H9 (cell line): ENCODE measurements at regions not wholly inside any gene's neighbourhood (a gene's known extent, or its start where the extent isn't known, plus 50 kb on each side); places are given as distances from the start of the nearest gene placed in this dataset.

ENCODE experiments used
- DNase-seq: peaks from one replicate; pipeline ENCODE4 v3.0.0-alpha.2; 2017
- H2AFZ ChIP-seq: one replicate; pipeline ENCODE4 v1.6.1; 2013; ENCODE audit warnings: mild to moderate bottlenecking, low read length, control low read depth, moderate library complexity
- H2AK5ac ChIP-seq: 2 replicates; pipeline ENCODE4 v1.6.1; 2013; ENCODE audit warnings: low read length, control low read depth, mixed read lengths; ENCODE audit not compliant: insufficient read length
- H2BK120ac ChIP-seq: one replicate; pipeline ENCODE4 v1.6.1; 2013; ENCODE audit warnings: low read depth, mild to moderate bottlenecking, low read length, control low read depth, inconsistent platforms; ENCODE audit not compliant: poor library complexity, severe bottlenecking
- H2BK12ac ChIP-seq: 2 replicates; pipeline ENCODE4 v1.6.1; 2013; ENCODE audit warnings: low read length, control low read depth, mixed read lengths, low read depth; ENCODE audit not compliant: insufficient read length
- H2BK15ac ChIP-seq: 2 replicates; pipeline ENCODE4 v1.6.1; 2013; ENCODE audit warnings: low read depth, low read length, control low read depth
- H2BK20ac ChIP-seq: one replicate; pipeline ENCODE4 v1.6.1; 2013; ENCODE audit warnings: low read depth, mild to moderate bottlenecking, low read length, control low read depth, inconsistent platforms; ENCODE audit not compliant: poor library complexity, severe bottlenecking
- H2BK5ac ChIP-seq: 2 replicates; pipeline ENCODE4 v1.6.1; 2013; ENCODE audit warnings: low read length, control low read depth, mixed read lengths; ENCODE audit not compliant: insufficient read length
- H3K14ac ChIP-seq: 2 replicates; pipeline ENCODE4 v1.6.1; 2013; ENCODE audit warnings: low read length, control low read depth; ENCODE audit not compliant: insufficient read depth
- H3K18ac ChIP-seq: 2 replicates; pipeline ENCODE4 v1.6.1; 2013; ENCODE audit warnings: low read depth, mild to moderate bottlenecking, mixed read lengths, low read length, control low read depth; ENCODE audit not compliant: insufficient read length
- H3K23ac ChIP-seq: 2 replicates; pipeline ENCODE4 v1.6.1; 2013; ENCODE audit warnings: low read length, control low read depth, mixed read lengths, low read depth; ENCODE audit not compliant: insufficient read length
- H3K23me2 ChIP-seq: 2 replicates; pipeline ENCODE4 v1.6.1; 2013; ENCODE audit warnings: low read depth, mild to moderate bottlenecking, mixed read lengths, low read length, control low read depth; ENCODE audit not compliant: insufficient read length, poor library complexity, severe bottlenecking
- H3K27ac ChIP-seq: 2 replicates; pipeline ENCODE4 v1.5.1; 2013; ENCODE audit warnings: low read length, control low read depth, mixed read lengths, low read depth; ENCODE audit not compliant: insufficient read length
- H3K27me3 ChIP-seq: 2 replicates; pipeline ENCODE4 v1.6.1; 2013; ENCODE audit warnings: low read length, control low read depth, inconsistent platforms; ENCODE audit not compliant: insufficient read depth
- H3K4ac ChIP-seq: 2 replicates; pipeline ENCODE4 v1.6.1; 2013; ENCODE audit warnings: low read depth, mild to moderate bottlenecking, control low read depth, inconsistent platforms, low read length, moderate library complexity
- H3K4me1 ChIP-seq: 2 replicates; pipeline ENCODE4 v1.6.1; 2013; ENCODE audit warnings: low read length, control low read depth, inconsistent platforms; ENCODE audit not compliant: insufficient read depth
- H3K4me2 ChIP-seq: 2 replicates; pipeline ENCODE4 v1.6.1; 2013; ENCODE audit warnings: low read length, control low read depth, mixed read lengths; ENCODE audit not compliant: insufficient read length, insufficient read depth
- H3K56ac ChIP-seq: 2 replicates; pipeline ENCODE4 v1.6.1; 2013; ENCODE audit warnings: low read depth, mild to moderate bottlenecking, mixed read lengths, low read length, control low read depth; ENCODE audit not compliant: insufficient read length
- H3K79me1 ChIP-seq: 2 replicates; pipeline ENCODE4 v1.6.1; 2013; ENCODE audit warnings: low read depth, mild to moderate bottlenecking, moderate library complexity, low read length, control low read depth, inconsistent platforms; ENCODE audit not compliant: insufficient read depth, poor library complexity, severe bottlenecking
- H3K79me2 ChIP-seq: 2 replicates; pipeline ENCODE4 v1.6.1; 2013; ENCODE audit warnings: low read length, control low read depth, inconsistent platforms; ENCODE audit not compliant: insufficient read depth
- H3K9ac ChIP-seq: 2 replicates; pipeline ENCODE4 v1.6.1; 2013; ENCODE audit warnings: low read length, control low read depth, mixed read lengths; ENCODE audit not compliant: insufficient read length; ENCODE audit errors: extremely low read depth
- H3K9me3 ChIP-seq: one replicate; pipeline ENCODE4 v1.6.1; 2013; ENCODE audit warnings: low read depth, low read length, inconsistent platforms; ENCODE audit not compliant: control insufficient read depth
- H3T11ph ChIP-seq: one replicate; pipeline ENCODE4 v1.6.1; 2013; ENCODE audit warnings: mild to moderate bottlenecking, low read length, control low read depth, inconsistent platforms
- H4K20me1 ChIP-seq: one replicate; pipeline ENCODE4 v1.6.1; 2013; ENCODE audit not compliant: control insufficient read depth, insufficient read length, insufficient read depth
- H4K5ac ChIP-seq: 2 replicates; pipeline ENCODE4 v1.6.1; 2013; ENCODE audit warnings: low read depth, mild to moderate bottlenecking, mixed read lengths, low read length, control low read depth; ENCODE audit not compliant: insufficient read length
- H4K8ac ChIP-seq: replicated peaks from 2 replicates; pipeline ENCODE4 v1.6.1; 2013; ENCODE audit warnings: low read length, control low read depth, mixed read lengths, low read depth; ENCODE audit not compliant: insufficient read length
- H4K91ac ChIP-seq: 2 replicates; pipeline ENCODE4 v1.6.1; 2013; ENCODE audit warnings: low read depth, mild to moderate bottlenecking, moderate library complexity, mixed read lengths, low read length, control low read depth; ENCODE audit not compliant: insufficient read length
- H3K27ac Mint-ChIP-seq, 3 experiments: 2 replicates in 2 of 3; 3 replicates in 1 of 3; pipeline ENCODE4 v1.8.0; 2020 to 2021; ENCODE audit warnings: mixed read lengths in 3 of 3, mild to moderate bottlenecking in 1 of 3, moderate library complexity in 1 of 3
- H3K27me3 Mint-ChIP-seq: 2 replicates; pipeline ENCODE4 v1.8.0; 2021; ENCODE audit warnings: low read depth, mild to moderate bottlenecking, moderate library complexity, mixed read lengths
- H3K36me3 Mint-ChIP-seq, 3 experiments: 2 replicates in 2 of 3; 3 replicates in 1 of 3; pipeline ENCODE4 v1.8.0; 2020 to 2021; ENCODE audit warnings: low read depth in 3 of 3, mixed read lengths in 3 of 3; ENCODE audit not compliant: insufficient read depth in 1 of 3
- H3K4me1 Mint-ChIP-seq, 2 experiments: 2 replicates each; pipeline ENCODE4 v1.8.0; 2020; ENCODE audit warnings: mixed read lengths in 2 of 2
- H3K4me3 Mint-ChIP-seq, 2 experiments: 2 replicates in 1 of 2; 3 replicates in 1 of 2; pipeline ENCODE4 v1.8.0; 2020 to 2021; ENCODE audit warnings: mild to moderate bottlenecking in 2 of 2, mixed read lengths in 2 of 2, moderate library complexity in 1 of 2
- H3K9me3 Mint-ChIP-seq, 2 experiments: 2 replicates in 1 of 2; 3 replicates in 1 of 2; pipeline ENCODE4 v1.8.0; 2020; ENCODE audit warnings: mild to moderate bottlenecking in 2 of 2, mixed read lengths in 2 of 2, moderate library complexity in 1 of 2
- CTCF ChIP-seq: fragments of 200-600 bp; sonication (generic); conservative IDR thresholded peaks from 3 replicates; pipeline ENCODE4 v1.8.0; 2021; ENCODE audit warnings: antibody characterized with exemption, mild to moderate bottlenecking
- WGBS: extraction: QIAGEN DNeasy Blood & Tissue Kit; methylation state at CpG from one replicate; pipeline ENCODE4 v1.1.7; 2013; ENCODE audit warnings: missing lambda C conversion rate, low lambda C conversion rate, mixed read lengths; ENCODE audit not compliant: insufficient read length; ENCODE audit errors: extremely low coverage; 5-methylcytosine and 5-hydroxymethylcytosine counted together

- Histone ChIP-seq H2BK15ac (no peak overlapping the region), H2BK20ac (no peak overlapping the region), H3K9me3 (peaks cover 5% of the 10 kb centered on the region), H2AFZ (no peak overlapping the region), H4K91ac (no peak overlapping the region), H3K18ac (no peak overlapping the region), H4K20me1 (no peaks in the 10 kb centered on the region), H3K4ac (no peak overlapping the region), H3K56ac (no peak overlapping the region), H3K4me2 (no peak overlapping the region), H2BK12ac (no peak overlapping the region), H3K23ac (no peak overlapping the region), H3K27ac (no peak overlapping the region), H3K27me3 (no peaks in the 10 kb centered on the region), H3K23me2 (no peaks in the 10 kb centered on the region), H3K9ac (no peak overlapping the region), H4K5ac (no peak overlapping the region), H3K79me2 (no peaks in the 10 kb centered on the region), H3T11ph (no peak overlapping the region), H3K79me1 (no peaks in the 10 kb centered on the region), H2BK120ac (no peak overlapping the region), H3K14ac (no peak overlapping the region), H2BK5ac (no peak overlapping the region), H3K4me1 (no peaks in the 10 kb centered on the region), H4K8ac (no peak overlapping the region), H2AK5ac (no peak overlapping the region)
- no peak overlapping the region; a peak in 1 of 5 replicates for H3K4me3 Mint-ChIP-seq
- H3K4me1 Mint-ChIP-seq: peaks cover 5 to 15% of the 10 kb centered on the region in 2 experiments
- no CpG with 5 or more reads among the region's 6 CpGs for WGBS
- peaks cover 0 to 10% (median 3%) of the 10 kb centered on the region in 3 experiments; a peak in 3 of 7 replicates for H3K36me3 Mint-ChIP-seq
- no peaks in the 10 kb centered on the region for H3K27me3 Mint-ChIP-seq
- TF ChIP-seq CTCF: no peak
- no peak for DNase-seq
- peaks cover 9 to 17% of the 10 kb centered on the region in 2 experiments for H3K9me3 Mint-ChIP-seq
- H3K27ac Mint-ChIP-seq: no peak overlapping the region; a peak in 1 of 7 replicates
Observed at GRCh38 chr4:38385093-38386004, 278.6 kb upstream of the KLF3 start.
